Liver (tissue), 3 donors: ENCODE measurements at regions not wholly inside any gene's neighbourhood (a gene's known extent, or its start where the extent isn't known, plus 50 kb on each side); places are given as distances from the start of the nearest gene placed in this dataset.

Experiments
- EGR1 ChIP-seq, 2 donors: IDR thresholded peaks; 2 replicates each; pipeline ENCODE4 v1.6.1; 2016 to 2018; ENCODE audit warnings: antibody characterized with exemption in 2 of 2, low read depth in 2 of 2
- FOXA1 ChIP-seq: IDR thresholded peaks from 2 replicates; pipeline ENCODE4 v1.6.1; 2016; ENCODE audit warnings: antibody characterized with exemption
- GABPA ChIP-seq, 2 donors: IDR thresholded peaks in 1 of 2; conservative IDR thresholded peaks in 1 of 2; 2 replicates each; pipeline ENCODE4 v1.6.1; 2016; ENCODE audit warnings: antibody characterized with exemption in 2 of 2, mild to moderate bottlenecking in 1 of 2, moderate library complexity in 1 of 2
- HNF4A ChIP-seq, 2 donors: conservative IDR thresholded peaks; 2 replicates each; pipeline ENCODE4 v1.6.1; 2016; ENCODE audit warnings: antibody characterized with exemption in 2 of 2, mild to moderate bottlenecking in 2 of 2
- HNF4G ChIP-seq: IDR thresholded peaks from 2 replicates; pipeline ENCODE4 v1.6.1; 2016; ENCODE audit warnings: antibody characterized with exemption
- MAX ChIP-seq: IDR thresholded peaks from 2 replicates; pipeline ENCODE4 v1.6.1; 2016; ENCODE audit warnings: antibody characterized with exemption
- RAD21 ChIP-seq, 2 donors: IDR thresholded peaks; 2 replicates each; pipeline ENCODE4 v1.6.1; 2016; ENCODE audit warnings: antibody characterized with exemption in 2 of 2, mild to moderate bottlenecking in 2 of 2
- REST ChIP-seq: IDR thresholded peaks from 2 replicates; pipeline ENCODE4 v1.6.1; 2016; ENCODE audit warnings: antibody characterized with exemption, mild to moderate bottlenecking
- RXRA ChIP-seq, 2 donors: IDR thresholded peaks; 2 replicates each; pipeline ENCODE4 v1.6.1; 2017 to 2018; ENCODE audit warnings: antibody characterized with exemption in 2 of 2, mild to moderate bottlenecking in 1 of 2
- SP1 ChIP-seq: IDR thresholded peaks from 2 replicates; pipeline ENCODE4 v1.6.1; 2018; ENCODE audit warnings: antibody characterized with exemption, mild to moderate bottlenecking
- TAF1 ChIP-seq: conservative IDR thresholded peaks from 2 replicates; pipeline ENCODE4 v1.6.1; 2016; ENCODE audit warnings: antibody characterized with exemption, mild to moderate bottlenecking
- YY1 ChIP-seq: IDR thresholded peaks from 2 replicates; pipeline ENCODE4 v1.6.1; 2016; ENCODE audit warnings: antibody characterized with exemption, mild to moderate bottlenecking
- TF ChIP-seq, protein P1 (sequence below): fragments of 150-350 bp; IDR thresholded peaks from 2 replicates; pipeline ENCODE4 v1.5.1; 2017; ENCODE audit warnings: improper control_type of control experiment, low read depth, low read length; ENCODE audit not compliant: missing input control
- TF ChIP-seq, protein P2 (sequence below): IDR thresholded peaks from 2 replicates; pipeline ENCODE4 v1.6.1; 2016; ENCODE audit warnings: antibody characterized with exemption
- donor health status: healthy.
- donor health status: healthy.

- TF ChIP-seq, protein P1, sequence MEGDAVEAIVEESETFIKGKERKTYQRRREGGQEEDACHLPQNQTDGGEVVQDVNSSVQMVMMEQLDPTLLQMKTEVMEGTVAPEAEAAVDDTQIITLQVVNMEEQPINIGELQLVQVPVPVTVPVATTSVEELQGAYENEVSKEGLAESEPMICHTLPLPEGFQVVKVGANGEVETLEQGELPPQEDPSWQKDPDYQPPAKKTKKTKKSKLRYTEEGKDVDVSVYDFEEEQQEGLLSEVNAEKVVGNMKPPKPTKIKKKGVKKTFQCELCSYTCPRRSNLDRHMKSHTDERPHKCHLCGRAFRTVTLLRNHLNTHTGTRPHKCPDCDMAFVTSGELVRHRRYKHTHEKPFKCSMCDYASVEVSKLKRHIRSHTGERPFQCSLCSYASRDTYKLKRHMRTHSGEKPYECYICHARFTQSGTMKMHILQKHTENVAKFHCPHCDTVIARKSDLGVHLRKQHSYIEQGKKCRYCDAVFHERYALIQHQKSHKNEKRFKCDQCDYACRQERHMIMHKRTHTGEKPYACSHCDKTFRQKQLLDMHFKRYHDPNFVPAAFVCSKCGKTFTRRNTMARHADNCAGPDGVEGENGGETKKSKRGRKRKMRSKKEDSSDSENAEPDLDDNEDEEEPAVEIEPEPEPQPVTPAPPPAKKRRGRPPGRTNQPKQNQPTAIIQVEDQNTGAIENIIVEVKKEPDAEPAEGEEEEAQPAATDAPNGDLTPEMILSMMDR = no peak
- TF ChIP-seq HNF4G (no peak), SP1 (no peak), YY1 (no peak), REST (no peak), EGR1 (IDR thresholded peaks at IDR 0.05; ENCODE audit: low read depth in 2 of 2) (no peak), MAX (no peak), RAD21 (IDR thresholded peaks at IDR 0.05) (no peak), RXRA (IDR thresholded peaks at IDR 0.05) (no peak), FOXA1 (no peak), GABPA (IDR thresholded peaks at IDR 0.05 in 1 of 2, conservative IDR thresholded peaks at IDR 0.05 in 1 of 2) (no peak), TAF1 (no peak), HNF4A (conservative IDR thresholded peaks at IDR 0.05) (no peak)
- TF ChIP-seq, protein P2, sequence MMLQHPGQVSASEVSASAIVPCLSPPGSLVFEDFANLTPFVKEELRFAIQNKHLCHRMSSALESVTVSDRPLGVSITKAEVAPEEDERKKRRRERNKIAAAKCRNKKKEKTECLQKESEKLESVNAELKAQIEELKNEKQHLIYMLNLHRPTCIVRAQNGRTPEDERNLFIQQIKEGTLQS = no peak
Observed at GRCh38 chr6:3523271-3523670, 66.4 kb upstream of the SLC22A23 start.
